ENCODE measurements at regions not wholly inside any gene's neighbourhood (a gene's known extent, or its start where the extent isn't known, plus 50 kb on each side); places are given as distances from the start of the nearest gene placed in this dataset.

GRCh38 chr3:83632526-83632925 lies 1326.3 kb upstream of the CADM2 start:
- Mint-ChIP-seq H3K27ac (no peak overlapping the region), H3K9me3 (peaks cover 10 to 17% of the 10 kb centered on the region in 2 donors), H3K36me3 (peaks cover 0 to 13% of the 10 kb centered on the region in 2 donors)
- ATAC-seq, result no peak
- no peak for DNase-seq (ENCODE audit: low spot score in 2 of 2)

GRCh38 chr3:83633758-83634157 lies 1325.0 kb upstream of the CADM2 start:
- Mint-ChIP-seq H3K9me3 (peaks cover 10 to 27% of the 10 kb centered on the region in 2 donors), H3K27ac (no peak overlapping the region), H3K36me3 (peaks cover 0 to 20% of the 10 kb centered on the region in 2 donors)
- DNase-seq (ENCODE audit: low spot score in 2 of 2) (no peak), ATAC-seq (no peak)

DNA sequence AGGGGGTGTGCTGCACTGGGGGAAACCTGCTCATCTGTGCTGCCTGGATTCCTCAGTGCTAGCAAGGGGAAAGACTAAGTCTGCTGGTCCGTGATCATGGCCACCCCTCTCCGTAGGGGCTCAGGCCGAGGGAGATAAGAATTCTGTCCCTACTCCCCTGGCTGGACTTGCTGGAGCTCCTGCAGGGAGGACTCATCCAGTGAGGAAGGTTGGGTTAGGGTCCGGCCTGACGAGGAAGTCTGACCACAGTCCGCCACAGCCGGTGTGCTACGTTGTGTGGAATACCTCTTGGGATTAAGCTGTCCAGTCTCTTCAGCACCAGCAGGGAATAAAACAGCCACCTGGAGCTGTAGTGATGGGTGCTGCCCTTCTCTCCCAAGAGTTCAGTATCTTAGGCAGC lies 1309.1 kb upstream of the CADM2 start:
- Mint-ChIP-seq H3K36me3 (peaks cover 0 to 4% of the 10 kb centered on the region in 2 donors), H3K27ac (no peak overlapping the region), H3K9me3 (peaks cover 28 to 31% of the 10 kb centered on the region in 2 donors)
- DNase-seq (ENCODE audit: low spot score in 2 of 2) (no peak), ATAC-seq (no peak)

DNA sequence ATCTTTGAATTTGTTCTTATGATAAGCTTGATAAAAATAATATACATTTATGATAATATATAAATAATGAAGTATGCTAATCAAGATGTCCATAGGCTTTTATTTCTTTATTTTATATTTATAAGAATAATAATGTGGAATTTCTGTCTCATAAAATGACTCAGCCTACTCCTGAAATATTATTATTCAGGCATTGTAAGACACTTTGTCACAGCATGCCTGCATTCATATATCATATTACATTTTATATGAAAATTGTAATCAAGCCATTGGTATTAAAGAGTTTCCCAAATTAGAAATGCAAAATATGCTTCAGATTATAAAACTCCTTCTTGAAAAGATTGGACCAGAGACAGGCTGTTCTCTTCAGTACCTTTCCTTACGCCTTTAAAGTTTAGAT lies 1303.7 kb upstream of the CADM2 start:
- H3K27ac Mint-ChIP-seq, result no peak overlapping the region
- peaks cover 16 to 20% of the 10 kb centered on the region in 2 donors for H3K9me3 Mint-ChIP-seq
- DNase-seq (ENCODE audit: low spot score in 2 of 2) (no peak), ATAC-seq (no peak)
- H3K36me3 Mint-ChIP-seq, result no peaks in the 10 kb centered on the region

- ATAC-seq, result no peak
- H3K9me3 Mint-ChIP-seq, result peaks cover 12 to 18% of the 10 kb centered on the region in 2 donors
- no peak for DNase-seq (ENCODE audit: low spot score in 2 of 2)
Measured at GRCh38 chr3:83662381-83662960, 1296.3 kb upstream of the CADM2 start.

DNA sequence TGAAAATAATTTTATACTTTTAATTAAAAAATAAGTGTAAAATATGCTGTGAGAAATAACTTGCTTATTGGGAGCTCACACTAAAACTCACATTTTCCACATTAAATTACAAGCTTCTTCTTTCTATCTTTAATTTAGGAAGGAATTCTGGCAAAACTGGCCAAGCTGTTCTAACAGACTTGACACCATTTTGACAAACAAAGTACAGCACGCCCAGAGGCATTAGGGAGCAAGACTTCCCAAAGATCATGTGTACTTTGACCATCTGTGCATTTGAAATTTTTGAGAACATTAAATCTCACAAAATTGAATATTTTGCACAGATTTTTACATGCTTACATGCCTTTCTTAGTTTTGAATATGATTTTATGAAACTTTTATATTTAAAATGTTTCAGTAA lies 1288.4 kb upstream of the CADM2 start:
- no peak overlapping the region for H3K27ac Mint-ChIP-seq
- no peaks in the 10 kb centered on the region for H3K36me3 Mint-ChIP-seq
- peaks cover 8 to 9% of the 10 kb centered on the region in 2 donors for H3K9me3 Mint-ChIP-seq
- DNase-seq (ENCODE audit: low spot score in 2 of 2) (no peak), ATAC-seq (no peak)

More at GRCh38 chr3:83662381-83662960, 1296.3 kb upstream of the CADM2 start:
- no peaks in the 10 kb centered on the region for H3K36me3 Mint-ChIP-seq
- H3K27ac Mint-ChIP-seq, result no peak overlapping the region

DNA sequence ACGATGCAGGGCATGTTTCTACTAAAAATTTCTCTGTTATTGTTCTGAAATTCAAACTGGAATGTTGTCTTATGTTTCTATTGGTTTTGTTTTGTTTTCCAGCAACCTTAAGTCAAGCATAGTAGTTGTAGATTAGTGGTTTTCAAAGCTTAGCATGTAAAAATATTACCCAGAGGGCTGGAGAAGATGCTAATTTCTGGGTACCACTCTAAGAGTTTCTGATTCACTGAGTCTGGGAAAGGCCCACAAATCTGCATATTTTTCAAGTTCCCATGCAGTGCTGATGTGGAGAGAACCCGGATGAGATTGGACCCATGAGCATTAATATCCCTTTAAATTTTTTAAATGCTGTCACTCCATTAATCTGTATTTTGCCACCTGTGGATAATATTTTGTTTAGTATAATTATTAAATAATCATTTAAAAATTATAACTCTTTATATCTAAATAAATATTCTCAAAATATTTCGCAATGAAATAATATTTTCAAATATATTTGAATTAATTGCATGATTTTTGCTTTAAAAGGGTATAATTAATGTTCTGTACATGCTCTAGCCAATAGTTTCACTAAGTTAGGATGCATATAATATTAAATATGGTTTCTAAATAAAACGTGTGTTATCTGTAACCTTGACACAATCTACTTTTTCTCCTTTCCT lies 1274.7 kb upstream of the CADM2 start:
- peaks cover 33% of the 10 kb centered on the region in 2 donors for H3K9me3 Mint-ChIP-seq
- DNase-seq (ENCODE audit: low spot score in 2 of 2) (no peak), ATAC-seq (no peak)
- H3K36me3 Mint-ChIP-seq, result no peaks in the 10 kb centered on the region
- no peak overlapping the region for H3K27ac Mint-ChIP-seq

DNA sequence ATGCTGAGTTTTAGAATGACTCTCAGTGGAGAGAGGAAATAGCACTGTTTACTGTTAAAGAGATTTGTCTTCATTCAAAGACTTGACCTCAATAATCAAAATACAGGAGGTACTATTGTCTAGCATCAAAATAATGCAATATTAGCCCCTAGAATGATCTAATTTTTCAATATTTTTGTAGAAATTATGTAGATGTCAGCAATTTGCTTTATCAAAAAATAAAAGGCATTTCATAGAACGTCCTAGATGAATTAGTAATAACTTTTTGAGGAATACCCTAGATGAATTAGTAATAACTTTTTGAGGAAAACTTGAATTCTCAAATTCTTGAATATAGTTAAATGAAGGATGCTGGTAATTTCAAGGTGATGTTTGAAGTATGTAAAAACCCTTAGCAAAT lies 1252.1 kb upstream of the CADM2 start:
- no peak for DNase-seq (ENCODE audit: low spot score in 2 of 2)
- peaks cover 0 to 4% of the 10 kb centered on the region in 2 donors for H3K36me3 Mint-ChIP-seq
- H3K27ac Mint-ChIP-seq, result no peak overlapping the region
- H3K9me3 Mint-ChIP-seq, result peaks cover 24 to 26% of the 10 kb centered on the region in 2 donors
- ATAC-seq, result no peak

DNA sequence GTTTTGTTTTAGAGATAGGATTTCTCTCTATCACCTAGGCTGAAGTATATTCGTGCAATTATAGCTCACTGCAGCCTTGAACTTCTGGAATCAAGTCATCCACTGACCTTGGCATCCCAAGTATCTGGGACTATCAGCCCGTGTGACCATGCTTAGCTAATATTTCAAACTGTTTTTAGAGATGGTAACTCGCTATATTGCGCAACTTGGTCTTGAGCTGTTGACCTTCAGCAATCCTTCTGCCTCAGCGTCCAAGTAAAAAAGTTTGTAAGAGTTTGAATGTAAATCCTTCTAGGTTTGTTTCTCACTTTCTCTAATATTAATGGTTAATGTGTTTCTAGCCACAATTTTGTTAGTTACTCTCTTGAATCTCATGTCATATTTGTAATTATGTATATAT lies 1243.5 kb upstream of the CADM2 start:
- Mint-ChIP-seq H3K36me3 (no peaks in the 10 kb centered on the region), H3K9me3 (peaks cover 9 to 12% of the 10 kb centered on the region in 2 donors), H3K27ac (no peak overlapping the region)
- DNase-seq (ENCODE audit: low spot score in 2 of 2) (no peak), ATAC-seq (no peak)

- peaks cover 30% of the 10 kb centered on the region in 2 donors for H3K9me3 Mint-ChIP-seq
- peaks cover 6 to 10% of the 10 kb centered on the region in 2 donors for H3K36me3 Mint-ChIP-seq
- DNase-seq (ENCODE audit: low spot score in 2 of 2), result no peak
- H3K27ac Mint-ChIP-seq, result no peak overlapping the region
- no peak for ATAC-seq
Measured at GRCh38 chr3:83729576-83729975, 1229.2 kb upstream of the CADM2 start.

GRCh38 chr3:83734656-83735055 lies 1224.1 kb upstream of the CADM2 start:
- ATAC-seq (no peak), DNase-seq (ENCODE audit: low spot score in 2 of 2) (no peak)
- Mint-ChIP-seq H3K9me3 (no peaks in the 10 kb centered on the region), H3K36me3 (no peaks in the 10 kb centered on the region), H3K27ac (no peak overlapping the region)

DNA sequence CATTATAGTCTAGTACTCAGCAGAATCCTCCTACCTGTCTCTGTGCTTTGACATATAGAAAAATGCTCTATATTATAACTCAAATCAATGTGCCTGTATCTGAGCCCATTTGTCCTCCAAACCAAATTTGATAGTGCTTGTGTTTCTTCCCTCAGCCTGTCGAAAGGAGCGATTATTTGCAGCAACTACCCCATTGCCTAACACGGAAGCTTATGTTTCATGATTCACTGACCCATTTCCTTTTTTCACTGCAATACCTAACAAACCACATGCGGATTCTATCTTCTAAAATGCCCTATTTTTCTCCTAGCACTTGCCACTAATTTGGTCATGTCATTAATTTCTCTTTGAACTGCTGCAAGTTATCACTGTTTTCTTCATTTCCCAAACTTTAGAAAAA lies 1220.6 kb upstream of the CADM2 start:
- ATAC-seq (no peak), DNase-seq (ENCODE audit: low spot score in 2 of 2) (no peak)
- Mint-ChIP-seq H3K27ac (no peak overlapping the region), H3K36me3 (no peaks in the 10 kb centered on the region), H3K9me3 (peaks cover 1 to 3% of the 10 kb centered on the region in 2 donors)

- Mint-ChIP-seq H3K9me3 (peaks cover 15 to 16% of the 10 kb centered on the region in 2 donors), H3K27ac (no peak overlapping the region), H3K36me3 (no peaks in the 10 kb centered on the region)
- ATAC-seq (no peak), DNase-seq (ENCODE audit: low spot score in 2 of 2) (no peak)
Measured at GRCh38 chr3:83740504-83740903, 1218.3 kb upstream of the CADM2 start.

DNA sequence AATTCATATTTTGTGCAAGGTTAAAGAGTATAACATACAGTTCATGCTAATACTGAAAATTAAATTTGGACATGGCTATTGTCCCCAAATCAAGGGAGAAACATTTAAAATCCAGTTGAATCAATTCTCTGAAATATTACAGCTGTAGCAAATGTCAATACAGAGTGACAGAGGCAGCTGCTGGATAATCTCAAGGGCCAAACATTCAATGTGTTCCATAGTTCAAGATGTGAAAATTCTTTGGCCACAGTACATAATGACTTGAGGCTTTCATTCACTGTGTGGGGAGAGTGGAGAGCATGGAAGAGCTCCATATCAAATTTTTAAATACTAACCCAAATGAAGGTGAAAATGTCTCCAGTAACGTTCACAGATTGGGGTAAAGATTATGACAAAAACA lies 1192.8 kb upstream of the CADM2 start:
- H3K27ac Mint-ChIP-seq, result no peak overlapping the region
- H3K9me3 Mint-ChIP-seq, result peaks cover 7 to 11% of the 10 kb centered on the region in 2 donors
- ATAC-seq (no peak), DNase-seq (ENCODE audit: low spot score in 2 of 2) (no peak)
- no peaks in the 10 kb centered on the region for H3K36me3 Mint-ChIP-seq

DNA sequence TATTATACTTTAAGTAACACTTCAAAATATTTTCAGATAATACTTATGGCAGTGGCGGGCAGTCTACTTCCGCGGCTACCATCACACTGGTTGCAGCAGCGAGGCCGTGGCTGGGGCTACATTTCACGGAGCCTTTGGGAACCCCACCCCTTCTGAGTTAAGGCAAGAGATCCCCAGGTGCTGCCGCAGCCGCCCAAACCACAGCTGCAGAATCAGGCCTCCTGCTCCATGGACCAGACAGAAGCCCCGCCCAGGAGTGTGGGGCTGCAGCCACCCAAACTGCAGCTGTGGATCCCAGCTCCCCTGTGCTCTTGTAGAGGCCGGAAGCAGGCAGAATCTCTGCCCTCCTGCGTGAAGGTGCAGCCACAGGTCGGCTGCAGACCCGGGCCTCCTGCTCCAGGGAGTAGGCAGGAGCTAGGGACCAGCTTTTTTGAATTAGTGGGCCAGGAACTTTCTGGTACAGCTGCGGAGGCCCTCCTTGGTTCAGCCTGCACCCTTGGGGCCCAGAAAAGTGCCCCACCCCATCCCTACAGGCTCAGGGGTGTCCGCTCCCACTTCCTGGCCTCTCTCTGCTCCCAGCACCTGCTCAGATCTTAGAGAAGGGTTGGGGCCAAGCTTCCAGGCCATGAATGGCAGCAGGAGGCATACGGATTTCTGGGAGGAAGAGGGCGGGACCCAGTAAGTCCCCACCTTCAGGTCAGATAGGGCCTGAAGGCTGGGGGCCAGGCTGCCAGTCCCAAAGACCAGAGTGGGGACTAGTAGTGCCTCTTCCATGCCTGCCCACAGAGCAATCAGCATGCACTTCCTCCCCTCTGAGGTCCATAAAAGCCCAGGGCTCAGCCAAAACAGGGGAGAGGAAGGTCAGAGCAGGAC lies 1188.8 kb upstream of the CADM2 start:
- Mint-ChIP-seq H3K9me3 (peaks cover 6 to 13% of the 10 kb centered on the region in 2 donors), H3K27ac (no peak overlapping the region), H3K36me3 (peaks cover 0 to 5% of the 10 kb centered on the region in 2 donors)
- ATAC-seq (no peak), DNase-seq (ENCODE audit: low spot score in 2 of 2) (no peak)

DNA sequence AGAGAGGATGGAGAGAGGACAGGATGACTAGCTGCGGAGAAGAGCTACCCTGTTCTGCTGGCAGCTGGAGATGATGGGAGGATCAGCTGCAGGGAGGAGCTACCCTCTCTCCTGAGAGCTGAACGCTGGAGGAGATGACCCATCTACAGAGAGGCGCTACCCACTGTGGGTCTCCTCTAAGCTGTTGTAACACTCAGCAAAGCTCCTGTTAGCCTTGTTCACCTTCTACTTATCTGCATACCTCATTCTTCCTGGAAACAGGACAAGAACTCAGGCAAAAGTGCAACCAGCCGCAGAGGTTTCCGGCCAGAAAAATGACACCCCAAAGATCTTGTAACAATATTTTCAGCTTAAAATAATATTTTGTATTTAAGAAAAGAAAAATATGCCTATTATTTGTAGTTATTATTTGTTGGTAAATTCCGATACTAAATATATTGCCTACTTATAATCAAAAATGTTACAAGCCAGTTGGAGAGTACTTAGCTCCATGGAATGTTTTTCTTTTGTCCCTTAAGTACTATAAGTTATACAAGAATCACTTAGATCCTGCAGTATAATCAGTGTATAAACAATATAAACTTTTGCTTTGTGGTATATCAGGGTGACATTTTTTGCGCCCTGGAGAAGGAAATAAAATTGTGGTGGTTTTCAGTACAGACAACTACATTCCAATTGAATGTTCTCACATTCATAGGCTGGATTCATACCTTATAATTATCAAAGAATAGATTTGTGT lies 1188.0 kb upstream of the CADM2 start:
- no peak overlapping the region for H3K27ac Mint-ChIP-seq
- ATAC-seq (no peak), DNase-seq (ENCODE audit: low spot score in 2 of 2) (no peak)
- H3K36me3 Mint-ChIP-seq, result peaks cover 0 to 5% of the 10 kb centered on the region in 2 donors
- H3K9me3 Mint-ChIP-seq, result peaks cover 5 to 12% of the 10 kb centered on the region in 2 donors

DNA sequence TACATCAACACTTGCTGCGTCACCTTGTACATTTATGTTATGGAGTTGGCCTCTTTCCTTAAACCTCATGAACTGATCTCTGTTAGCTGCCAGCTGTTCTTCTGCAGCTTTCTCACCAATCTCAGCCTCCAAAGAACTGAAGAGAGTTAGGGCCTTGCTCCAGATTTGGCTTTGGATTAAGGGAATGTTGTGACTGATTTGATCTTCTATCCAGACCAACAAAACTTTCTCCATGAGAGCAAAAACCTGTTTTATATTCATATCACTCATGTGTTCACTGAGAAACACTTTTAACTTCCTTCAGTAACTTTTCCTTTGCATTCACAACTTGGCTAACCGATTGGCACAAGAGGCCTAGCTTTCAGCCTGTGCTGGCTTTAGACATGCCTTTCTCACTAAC lies 1156.0 kb upstream of the CADM2 start:
- no peak overlapping the region for H3K27ac Mint-ChIP-seq
- H3K9me3 Mint-ChIP-seq, result peaks cover 5 to 11% of the 10 kb centered on the region in 2 donors
- ATAC-seq (no peak), DNase-seq (ENCODE audit: low spot score in 2 of 2) (no peak)
- H3K36me3 Mint-ChIP-seq, result no peaks in the 10 kb centered on the region

All from activated naive CD4-positive, alpha-beta T cell treated with anti-CD3 and anti-CD28 coated beads, Interleukin-2, amount 50 U/mL, for 72 hours (primary cell).